ENCODE measurements at regions not wholly inside any gene's neighbourhood (a gene's known extent, or its start where the extent isn't known, plus 50 kb on each side); places are given as distances from the start of the nearest gene placed in this dataset.

- WGBS: 93% methylated on average over 11 of the region's 11 CpGs
Measured at GRCh38 chr3:24763393-24763792, 268.7 kb upstream of the THRB start.

GRCh38 chr3:24764236-24764915 is 269.7 kb upstream of the THRB start:
- 64% methylated on average over 3 of the region's 3 CpGs for WGBS
- DNase-seq (ENCODE audit: extremely low spot score): no peak
- Histone ChIP-seq H3K4me3 (no peak overlapping the region), H3K4me1 (no peaks in the 10 kb centered on the region), H3K27ac (replicated peaks in 1 of 4) (no peak overlapping the region), H3K27me3 (no peaks in the 10 kb centered on the region), H3K9me3 (no peaks in the 10 kb centered on the region), H3K36me3 (no peaks in the 10 kb centered on the region)
- TF ChIP-seq POLR2AphosphoS5 (IDR thresholded peaks at IDR 0.05) (no peak), POLR2A (IDR thresholded peaks at IDR 0.05; ENCODE audit: low read depth) (no peak), EP300 (IDR thresholded peaks at IDR 0.05) (no peak)
- TF ChIP-seq, protein P1, sequence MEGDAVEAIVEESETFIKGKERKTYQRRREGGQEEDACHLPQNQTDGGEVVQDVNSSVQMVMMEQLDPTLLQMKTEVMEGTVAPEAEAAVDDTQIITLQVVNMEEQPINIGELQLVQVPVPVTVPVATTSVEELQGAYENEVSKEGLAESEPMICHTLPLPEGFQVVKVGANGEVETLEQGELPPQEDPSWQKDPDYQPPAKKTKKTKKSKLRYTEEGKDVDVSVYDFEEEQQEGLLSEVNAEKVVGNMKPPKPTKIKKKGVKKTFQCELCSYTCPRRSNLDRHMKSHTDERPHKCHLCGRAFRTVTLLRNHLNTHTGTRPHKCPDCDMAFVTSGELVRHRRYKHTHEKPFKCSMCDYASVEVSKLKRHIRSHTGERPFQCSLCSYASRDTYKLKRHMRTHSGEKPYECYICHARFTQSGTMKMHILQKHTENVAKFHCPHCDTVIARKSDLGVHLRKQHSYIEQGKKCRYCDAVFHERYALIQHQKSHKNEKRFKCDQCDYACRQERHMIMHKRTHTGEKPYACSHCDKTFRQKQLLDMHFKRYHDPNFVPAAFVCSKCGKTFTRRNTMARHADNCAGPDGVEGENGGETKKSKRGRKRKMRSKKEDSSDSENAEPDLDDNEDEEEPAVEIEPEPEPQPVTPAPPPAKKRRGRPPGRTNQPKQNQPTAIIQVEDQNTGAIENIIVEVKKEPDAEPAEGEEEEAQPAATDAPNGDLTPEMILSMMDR (IDR thresholded peaks at IDR 0.05): no peak
- intact Hi-C loops (cut with DNase I): no loop called here

More at GRCh38 chr3:24763393-24763792, 268.7 kb upstream of the THRB start:
- Histone ChIP-seq H3K36me3 (no peaks in the 10 kb centered on the region), H3K9me3 (no peaks in the 10 kb centered on the region), H3K27ac (replicated peaks in 1 of 4) (no peak overlapping the region), H3K4me3 (no peak overlapping the region), H3K4me1 (no peaks in the 10 kb centered on the region), H3K27me3 (no peaks in the 10 kb centered on the region)
- TF ChIP-seq, protein P1 (IDR thresholded peaks at IDR 0.05): no peak
- no peak for TF ChIP-seq POLR2A (IDR thresholded peaks at IDR 0.05; ENCODE audit: low read depth)
- intact Hi-C loops (cut with DNase I): no loop called here
- no peak for DNase-seq (ENCODE audit: extremely low spot score)

GRCh38 chr3:24765399-24765798 is 270.7 kb upstream of the THRB start:
- no peak for TF ChIP-seq POLR2A (IDR thresholded peaks at IDR 0.05; ENCODE audit: low read depth)
- no peak for TF ChIP-seq EP300 (IDR thresholded peaks at IDR 0.05)
- no peak for TF ChIP-seq POLR2AphosphoS5 (IDR thresholded peaks at IDR 0.05)
- TF ChIP-seq, protein P1 (IDR thresholded peaks at IDR 0.05): no peak
- intact Hi-C loops (cut with DNase I): no loop called here
- H3K36me3 ChIP-seq: no peaks in the 10 kb centered on the region
- H3K27ac ChIP-seq (replicated peaks in 1 of 4): no peak overlapping the region
- no peaks in the 10 kb centered on the region for H3K4me1 ChIP-seq
- no peak for DNase-seq (ENCODE audit: extremely low spot score)
- H3K4me3 ChIP-seq: no peak overlapping the region
- H3K9me3 ChIP-seq: no peaks in the 10 kb centered on the region
- H3K27me3 ChIP-seq: no peaks in the 10 kb centered on the region

GRCh38 chr3:24769918-24770317 is 275.3 kb upstream of the THRB start:
- Histone ChIP-seq H3K4me1 (peaks cover 0 to 6% (median 2%) of the 10 kb centered on the region in 4 donors), H3K27ac (replicated peaks in 1 of 4) (no peak overlapping the region), H3K36me3 (no peaks in the 10 kb centered on the region), H3K9me3 (no peaks in the 10 kb centered on the region), H3K4me3 (no peak overlapping the region), H3K27me3 (no peaks in the 10 kb centered on the region)
- DNase-seq (ENCODE audit: extremely low spot score): no peak
- intact Hi-C loops (cut with DNase I): loop anchor here (5.0 kb wide), 2 partner anchors 187 to 827 kb away; no protein-coding TSS in a partner anchor
- TF ChIP-seq POLR2AphosphoS5 (IDR thresholded peaks at IDR 0.05): no peak

DNA sequence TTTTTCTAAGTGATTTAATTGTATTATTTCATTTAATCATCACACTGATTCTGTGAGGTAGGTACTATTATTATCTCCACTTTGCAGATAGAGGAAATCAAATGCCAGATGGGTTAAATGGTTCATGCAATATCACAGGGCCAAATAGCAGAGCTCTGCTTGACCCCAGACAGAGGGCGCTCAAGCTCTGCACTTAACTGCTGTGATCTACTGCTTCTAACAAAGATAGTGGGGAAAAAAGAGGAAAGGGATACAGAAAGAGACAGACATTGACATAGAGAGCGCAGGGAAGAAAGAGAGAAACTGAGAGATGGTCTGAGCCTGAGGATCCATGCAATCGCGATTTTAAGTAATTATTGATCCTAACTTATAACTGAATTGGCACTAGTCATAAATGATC is 279.1 kb upstream of the THRB start:
- H3K4me1 ChIP-seq: peaks cover 0 to 6% (median 2%) of the 10 kb centered on the region in 4 donors
- TF ChIP-seq, protein P1 (IDR thresholded peaks at IDR 0.05): peak; percentile 78 to 82 (median 80)
- no peak for TF ChIP-seq POLR2A (IDR thresholded peaks at IDR 0.05; ENCODE audit: low read depth)
- H3K27me3 ChIP-seq: no peaks in the 10 kb centered on the region
- H3K36me3 ChIP-seq: no peaks in the 10 kb centered on the region
- intact Hi-C loops (cut with DNase I): loop anchor here (5.0 kb wide), 2 partner anchors 184 to 824 kb away; no protein-coding TSS in a partner anchor
- no peaks in the 10 kb centered on the region for H3K9me3 ChIP-seq
- no peak for DNase-seq (ENCODE audit: extremely low spot score)
- H3K27ac ChIP-seq (replicated peaks in 1 of 4): no peak overlapping the region
- H3K4me3 ChIP-seq: no peak overlapping the region
- WGBS: 21% methylated on average over 4 of the region's 4 CpGs

All from esophagus muscularis mucosa (tissue), 4 donors.